IgD-negative memory B cell (primary cell): ENCODE measurements at regions not wholly inside any gene's neighbourhood (a gene's known extent, or its start where the extent isn't known, plus 50 kb on each side); places are given as distances from the start of the nearest gene placed in this dataset.
A peak's percentile ranks its signal among the peaks of the same experiment; 100 is the strongest.

Experiments used
- H3K27ac Mint-ChIP-seq, 3 donors: one replicate each; pipeline ENCODE4 v1.8.0; 2020 to 2022; ENCODE audit warnings: mild to moderate bottlenecking in 3 of 3, mixed read lengths in 3 of 3, moderate library complexity in 1 of 3
- H3K27me3 Mint-ChIP-seq: one replicate; pipeline ENCODE4 v1.8.0; 2021; ENCODE audit warnings: mixed read lengths
- H3K36me3 Mint-ChIP-seq: one replicate; pipeline ENCODE4 v1.8.0; 2020; ENCODE audit warnings: mild to moderate bottlenecking, mixed read lengths
- H3K4me1 Mint-ChIP-seq, 3 donors: one replicate each; pipeline ENCODE4 v1.8.0; 2020 to 2022; ENCODE audit warnings: mixed read lengths in 3 of 3, mild to moderate bottlenecking in 1 of 3
- H3K4me3 Mint-ChIP-seq, 4 donors: one replicate each; pipeline ENCODE4 v1.8.0; 2020 to 2022; ENCODE audit warnings: mild to moderate bottlenecking in 4 of 4, mixed read lengths in 4 of 4, moderate library complexity in 3 of 4
- H3K9me3 Mint-ChIP-seq, 3 donors: one replicate each; pipeline ENCODE4 v1.8.0; 2020 to 2021; ENCODE audit warnings: mixed read lengths in 3 of 3, mild to moderate bottlenecking in 1 of 3

DNA sequence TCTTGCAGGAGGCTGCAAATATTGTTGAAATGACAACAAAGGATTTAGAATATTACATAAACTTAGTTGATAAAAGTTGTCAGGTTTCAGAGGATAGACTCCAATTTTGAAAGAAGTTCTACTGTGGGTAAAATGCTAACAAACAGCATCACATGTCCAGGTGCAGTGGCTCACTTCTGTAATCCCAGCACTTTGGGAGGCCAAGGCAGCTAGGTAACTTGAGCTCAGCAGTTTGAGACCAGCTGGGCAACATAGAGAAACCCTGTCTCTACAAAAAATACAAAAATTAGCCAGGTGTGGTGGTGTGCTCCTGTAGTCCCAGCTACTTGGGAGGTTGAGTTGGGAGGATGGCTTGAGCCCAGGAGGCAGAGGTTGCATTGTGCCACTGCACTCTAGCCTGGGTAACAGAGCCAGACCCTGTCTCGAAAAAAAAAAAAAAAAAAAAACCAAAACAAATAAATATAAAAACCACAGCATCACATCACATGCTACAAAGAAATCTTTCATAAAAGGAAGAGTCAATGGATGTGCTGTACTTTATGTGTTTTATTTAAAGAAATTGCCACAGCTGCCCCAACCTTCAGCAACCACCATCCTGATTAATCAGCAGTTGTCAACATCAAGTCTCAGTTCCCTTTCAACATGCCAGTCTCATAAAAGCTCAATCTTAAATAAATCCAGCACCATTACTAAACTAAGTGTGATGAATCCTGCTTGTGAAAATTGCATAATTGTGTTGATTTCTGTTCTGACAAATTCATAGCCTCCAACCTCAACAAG, 83.2 kb upstream of the MBL2 start:
- H3K9me3 Mint-ChIP-seq: peaks cover 0 to 3% (median 1%) of the 10 kb centered on the region in 3 donors
- H3K4me1 Mint-ChIP-seq: no peaks in the 10 kb centered on the region

DNA sequence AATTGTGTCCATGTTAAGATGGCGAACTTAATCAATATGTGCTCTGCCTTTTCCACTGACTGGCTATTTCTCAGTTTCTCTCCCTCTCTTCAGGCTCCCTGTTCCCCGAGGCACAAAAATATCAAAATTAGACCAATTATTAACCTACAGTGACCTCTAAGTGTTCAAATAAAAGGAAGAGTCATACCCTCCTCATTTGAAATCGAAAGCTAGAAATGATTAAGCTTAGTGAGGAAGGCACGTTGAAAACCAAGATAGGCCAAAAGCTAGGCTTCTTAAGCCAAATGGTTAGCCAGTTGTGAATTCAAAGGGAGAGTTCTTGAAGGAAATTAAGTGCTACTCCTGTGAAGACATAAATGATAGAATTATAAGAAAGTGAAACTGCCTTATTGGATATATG, 81.1 kb upstream of the MBL2 start:
- H3K36me3 Mint-ChIP-seq: no peaks in the 10 kb centered on the region
- no peak overlapping the region for H3K27ac Mint-ChIP-seq
- no peaks in the 10 kb centered on the region for H3K4me1 Mint-ChIP-seq
- peaks cover 0 to 5% (median 1%) of the 10 kb centered on the region in 3 donors for H3K9me3 Mint-ChIP-seq
- H3K27me3 Mint-ChIP-seq: no peaks in the 10 kb centered on the region
- no peak overlapping the region for H3K4me3 Mint-ChIP-seq

More for the DNA sequence above, 83.2 kb upstream of the MBL2 start:
- no peaks in the 10 kb centered on the region for H3K27me3 Mint-ChIP-seq
- H3K4me3 Mint-ChIP-seq: peak overlapping the region in 1 of 4 donors; percentile 31
- H3K27ac Mint-ChIP-seq: no peak overlapping the region
- H3K36me3 Mint-ChIP-seq: no peaks in the 10 kb centered on the region

DNA sequence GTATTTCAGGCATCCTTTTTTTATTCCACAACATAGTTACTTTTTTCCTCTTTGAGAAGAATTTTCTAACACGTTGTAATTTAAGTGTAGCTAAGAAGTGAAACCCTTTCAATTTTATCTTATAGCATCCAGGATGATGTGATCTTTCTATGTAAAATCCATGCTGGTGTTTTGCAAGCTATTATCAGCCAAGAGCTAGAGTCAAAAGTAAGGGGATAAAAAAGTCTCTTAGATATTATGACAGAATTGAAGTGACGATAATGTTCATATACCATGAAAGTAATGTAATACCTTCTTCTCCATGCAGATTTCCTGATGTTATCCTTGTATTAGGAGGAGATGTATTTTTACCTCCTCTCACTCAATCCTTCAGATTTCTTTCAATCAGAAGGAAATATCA, 64.2 kb upstream of the MBL2 start:
- Mint-ChIP-seq H3K9me3 (peaks cover 3 to 8% (median 7%) of the 10 kb centered on the region in 3 donors), H3K27ac (no peak overlapping the region), H3K4me3 (no peak overlapping the region), H3K36me3 (no peaks in the 10 kb centered on the region), H3K4me1 (no peaks in the 10 kb centered on the region), H3K27me3 (no peaks in the 10 kb centered on the region)
